SK-N-SH (cell line): ENCODE measurements at regions not wholly inside any gene's neighbourhood (a gene's known extent, or its start where the extent isn't known, plus 50 kb on each side); places are given as distances from the start of the nearest gene placed in this dataset.
A peak's percentile ranks its signal among the peaks of the same experiment; 100 is the strongest.

ENCODE experiments used
- ELF1 ChIP-seq: IDR thresholded peaks from 2 replicates; pipeline ENCODE4 v1.4.0; 2012
- EP300 ChIP-seq, 2 experiments: IDR thresholded peaks; 2 replicates each; pipeline versions ENCODE4 v1.4.0 to v1.6.1; 2012; ENCODE audit warnings: borderline replicate concordance in 1 of 2, low read depth in 1 of 2, low read length in 1 of 2
- EZH2phosphoT487 ChIP-seq: fragments of 200-600 bp; sonication (generic); IDR thresholded peaks from 2 replicates; pipeline ENCODE4 v1.6.1; 2017; ENCODE audit warnings: low read depth, mixed run types, mild to moderate bottlenecking, antibody characterized with exemption, moderate library complexity, borderline replicate concordance
- FOSL2 ChIP-seq: IDR thresholded peaks from 2 replicates; pipeline ENCODE4 v1.4.0; 2012; ENCODE audit warnings: low read depth, mild to moderate bottlenecking, moderate library complexity, borderline replicate concordance
- FOXJ3 ChIP-seq: sonication (generic); formaldehyde crosslinking; IDR thresholded peaks from 2 replicates; pipeline ENCODE4 v1.5.1; 2020; ENCODE audit warnings: mild to moderate bottlenecking, missing genetic modification reagents
- GABPA ChIP-seq: IDR thresholded peaks from 2 replicates; pipeline ENCODE4 v1.4.0; 2012; ENCODE audit warnings: low read depth, mild to moderate bottlenecking
- POLR2AphosphoS5 ChIP-seq: IDR thresholded peaks from 2 replicates; pipeline ENCODE4 v1.6.1; 2012; ENCODE audit warnings: low read depth, low read length
- RFX5 ChIP-seq: IDR thresholded peaks from 2 replicates; pipeline ENCODE4 v1.6.1; 2012; ENCODE audit warnings: mild to moderate bottlenecking, improper control_type of control experiment, low read length
- TCF12 ChIP-seq: IDR thresholded peaks from 2 replicates; pipeline ENCODE4 v1.4.0; 2012
- TEAD4 ChIP-seq: IDR thresholded peaks from 2 replicates; pipeline ENCODE4 v1.4.0; 2012; ENCODE audit warnings: mild to moderate bottlenecking, borderline replicate concordance; ENCODE audit not compliant: insufficient read depth
- YY1 ChIP-seq: IDR thresholded peaks from 2 replicates; pipeline ENCODE4 v1.4.0; 2012; ENCODE audit warnings: low read depth, mild to moderate bottlenecking
- TF ChIP-seq, protein P1 (sequence below): fragments of 200-600 bp; sonication (generic); IDR thresholded peaks from 2 replicates; pipeline ENCODE4 v1.6.1; 2017; ENCODE audit warnings: antibody characterized with exemption, mild to moderate bottlenecking, moderate library complexity
- TF ChIP-seq, protein P2 (sequence below): IDR thresholded peaks from 2 replicates; pipeline ENCODE4 v1.6.1; 2012; ENCODE audit warnings: mild to moderate bottlenecking, low read depth, low read length, moderate library complexity
- TF ChIP-seq, protein P3 (sequence below): IDR thresholded peaks from 2 replicates; pipeline ENCODE4 v1.4.0; 2012; ENCODE audit warnings: low read depth, borderline replicate concordance

GRCh38 chr7:30224511-30225062 is 59.8 kb upstream of the ZNRF2 start:
- TF ChIP-seq, protein P1, sequence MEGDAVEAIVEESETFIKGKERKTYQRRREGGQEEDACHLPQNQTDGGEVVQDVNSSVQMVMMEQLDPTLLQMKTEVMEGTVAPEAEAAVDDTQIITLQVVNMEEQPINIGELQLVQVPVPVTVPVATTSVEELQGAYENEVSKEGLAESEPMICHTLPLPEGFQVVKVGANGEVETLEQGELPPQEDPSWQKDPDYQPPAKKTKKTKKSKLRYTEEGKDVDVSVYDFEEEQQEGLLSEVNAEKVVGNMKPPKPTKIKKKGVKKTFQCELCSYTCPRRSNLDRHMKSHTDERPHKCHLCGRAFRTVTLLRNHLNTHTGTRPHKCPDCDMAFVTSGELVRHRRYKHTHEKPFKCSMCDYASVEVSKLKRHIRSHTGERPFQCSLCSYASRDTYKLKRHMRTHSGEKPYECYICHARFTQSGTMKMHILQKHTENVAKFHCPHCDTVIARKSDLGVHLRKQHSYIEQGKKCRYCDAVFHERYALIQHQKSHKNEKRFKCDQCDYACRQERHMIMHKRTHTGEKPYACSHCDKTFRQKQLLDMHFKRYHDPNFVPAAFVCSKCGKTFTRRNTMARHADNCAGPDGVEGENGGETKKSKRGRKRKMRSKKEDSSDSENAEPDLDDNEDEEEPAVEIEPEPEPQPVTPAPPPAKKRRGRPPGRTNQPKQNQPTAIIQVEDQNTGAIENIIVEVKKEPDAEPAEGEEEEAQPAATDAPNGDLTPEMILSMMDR, result no peak
- TF ChIP-seq FOXJ3 (CRISPR knock-in tag) (no peak), EP300 (IDR thresholded peaks at IDR 0.05; ENCODE audit: borderline replicate concordance in 1 of 2, low read depth in 1 of 2, low read length in 1 of 2) (no peak), RFX5 (no peak), EZH2phosphoT487 (no peak), TCF12 (no peak), POLR2AphosphoS5 (no peak), YY1 (no peak), ELF1 (no peak), FOSL2 (peak; percentile 7; the same call in 1 of the 2 replicates), GABPA (no peak), TEAD4 (no peak)
- TF ChIP-seq, protein P2, sequence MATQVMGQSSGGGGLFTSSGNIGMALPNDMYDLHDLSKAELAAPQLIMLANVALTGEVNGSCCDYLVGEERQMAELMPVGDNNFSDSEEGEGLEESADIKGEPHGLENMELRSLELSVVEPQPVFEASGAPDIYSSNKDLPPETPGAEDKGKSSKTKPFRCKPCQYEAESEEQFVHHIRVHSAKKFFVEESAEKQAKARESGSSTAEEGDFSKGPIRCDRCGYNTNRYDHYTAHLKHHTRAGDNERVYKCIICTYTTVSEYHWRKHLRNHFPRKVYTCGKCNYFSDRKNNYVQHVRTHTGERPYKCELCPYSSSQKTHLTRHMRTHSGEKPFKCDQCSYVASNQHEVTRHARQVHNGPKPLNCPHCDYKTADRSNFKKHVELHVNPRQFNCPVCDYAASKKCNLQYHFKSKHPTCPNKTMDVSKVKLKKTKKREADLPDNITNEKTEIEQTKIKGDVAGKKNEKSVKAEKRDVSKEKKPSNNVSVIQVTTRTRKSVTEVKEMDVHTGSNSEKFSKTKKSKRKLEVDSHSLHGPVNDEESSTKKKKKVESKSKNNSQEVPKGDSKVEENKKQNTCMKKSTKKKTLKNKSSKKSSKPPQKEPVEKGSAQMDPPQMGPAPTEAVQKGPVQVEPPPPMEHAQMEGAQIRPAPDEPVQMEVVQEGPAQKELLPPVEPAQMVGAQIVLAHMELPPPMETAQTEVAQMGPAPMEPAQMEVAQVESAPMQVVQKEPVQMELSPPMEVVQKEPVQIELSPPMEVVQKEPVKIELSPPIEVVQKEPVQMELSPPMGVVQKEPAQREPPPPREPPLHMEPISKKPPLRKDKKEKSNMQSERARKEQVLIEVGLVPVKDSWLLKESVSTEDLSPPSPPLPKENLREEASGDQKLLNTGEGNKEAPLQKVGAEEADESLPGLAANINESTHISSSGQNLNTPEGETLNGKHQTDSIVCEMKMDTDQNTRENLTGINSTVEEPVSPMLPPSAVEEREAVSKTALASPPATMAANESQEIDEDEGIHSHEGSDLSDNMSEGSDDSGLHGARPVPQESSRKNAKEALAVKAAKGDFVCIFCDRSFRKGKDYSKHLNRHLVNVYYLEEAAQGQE, result no peak
- TF ChIP-seq, protein P3, sequence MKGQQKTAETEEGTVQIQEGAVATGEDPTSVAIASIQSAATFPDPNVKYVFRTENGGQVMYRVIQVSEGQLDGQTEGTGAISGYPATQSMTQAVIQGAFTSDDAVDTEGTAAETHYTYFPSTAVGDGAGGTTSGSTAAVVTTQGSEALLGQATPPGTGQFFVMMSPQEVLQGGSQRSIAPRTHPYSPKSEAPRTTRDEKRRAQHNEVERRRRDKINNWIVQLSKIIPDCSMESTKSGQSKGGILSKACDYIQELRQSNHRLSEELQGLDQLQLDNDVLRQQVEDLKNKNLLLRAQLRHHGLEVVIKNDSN, result no peak
